Prostate gland (tissue), 2 donors: ENCODE measurements at regions not wholly inside any gene's neighbourhood (a gene's known extent, or its start where the extent isn't known, plus 50 kb on each side); places are given as distances from the start of the nearest gene placed in this dataset.

ENCODE experiments used
- DNase-seq: peaks from one replicate; pipeline ENCODE4 v3.0.0-alpha.2; 2019; ENCODE audit warnings: low spot score
- H3K27ac ChIP-seq, 2 donors: fragments of 200-600 bp; sonication (generic); 2 replicates each; pipeline ENCODE4 v1.5.1; 2017 to 2019
- H3K27me3 ChIP-seq: fragments of 200-600 bp; sonication (generic); replicated peaks from 2 replicates; pipeline ENCODE4 v1.5.1; 2019; ENCODE audit not compliant: insufficient read depth
- H3K36me3 ChIP-seq, 2 donors: fragments of 200-600 bp; sonication (generic); 1 replicate in 1 of 2; 2 replicates in 1 of 2; pipeline versions ENCODE4 v1.5.1 to v1.8.1; 2017 to 2019
- H3K4me1 ChIP-seq: fragments of 200-600 bp; sonication (generic); replicated peaks from 2 replicates; pipeline ENCODE4 v1.5.1; 2019
- H3K4me3 ChIP-seq, 2 donors: fragments of 200-600 bp; sonication (generic); 2 replicates each; pipeline ENCODE4 v1.5.1; 2017 to 2019
- H3K9me3 ChIP-seq: fragments of 200-600 bp; sonication (generic); 2 replicates; pipeline ENCODE4 v1.5.1; 2017
- CTCF ChIP-seq, 4 experiments: fragments of 200-600 bp in 2 of 4; fragments of 450-650 bp in 2 of 4; sonication (generic) in 2 of 4; IDR thresholded peaks; 1 replicate in 3 of 4; 2 replicates in 1 of 4; pipeline ENCODE4 v1.5.1; 2016 to 2019; ENCODE audit warnings: antibody characterized with exemption in 4 of 4, mild to moderate bottlenecking in 2 of 4, moderate library complexity in 2 of 4
- POLR2A ChIP-seq: fragments of 450-650 bp; IDR thresholded peaks from one replicate; pipeline ENCODE4 v1.6.1; 2016; ENCODE audit warnings: antibody characterized with exemption, mild to moderate bottlenecking
- POLR2AphosphoS5 ChIP-seq: sonication (generic); formaldehyde crosslinking; IDR thresholded peaks from one replicate; pipeline ENCODE4 v1.6.1; 2017; ENCODE audit warnings: antibody characterized with exemption
- whole genome bisulfite sequencing: methylation state at CpG from one replicate; pipeline ENCODE4 v1.1.5; 2018; 5-methylcytosine and 5-hydroxymethylcytosine counted together
- intact Hi-C: fragments of 100-400 bp; cut with DNase I; formaldehyde crosslinking; loops from one replicate; pipeline ENCODE4 v1.14.2; 2022

DNA sequence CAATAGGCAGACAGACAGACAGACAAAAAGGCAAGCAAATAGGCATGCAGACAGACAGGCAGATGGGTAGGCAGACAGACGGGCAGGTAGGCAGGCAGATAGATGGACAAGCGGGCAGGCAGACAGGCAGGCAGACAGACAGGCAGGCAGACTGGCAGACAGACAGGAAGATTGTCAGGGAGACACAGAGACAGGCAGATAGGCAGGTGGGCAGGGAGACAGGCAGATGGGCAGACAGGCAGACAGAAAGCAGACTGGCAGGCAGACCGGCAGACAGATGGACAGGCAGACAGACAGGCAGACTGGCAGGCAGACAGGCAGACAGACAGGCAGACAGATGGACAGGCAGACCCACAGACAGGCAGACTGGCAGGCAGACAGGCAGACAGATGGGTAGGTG lies 70.3 kb upstream of the MYL10 start:
- TF ChIP-seq CTCF (IDR thresholded peaks at IDR 0.05) (no peak), POLR2AphosphoS5 (no peak), POLR2A (no peak)
- 96% methylated on average over 3 of the region's 3 CpGs for WGBS
- no peaks in the 10 kb centered on the region for H3K36me3 ChIP-seq
- H3K4me3 ChIP-seq = no peak overlapping the region
- H3K4me1 ChIP-seq = no peaks in the 10 kb centered on the region
- intact Hi-C loops = no loop called here
- H3K27me3 ChIP-seq = peaks cover 7% of the 10 kb centered on the region
- no peaks in the 10 kb centered on the region for H3K9me3 ChIP-seq
- no peak for DNase-seq
- no peak overlapping the region for H3K27ac ChIP-seq

GRCh38 chr7:101699881-101700823 lies 71.1 kb upstream of the MYL10 start:
- Histone ChIP-seq H3K27ac (no peak overlapping the region), H3K27me3 (peaks cover 7% of the 10 kb centered on the region), H3K4me3 (no peak overlapping the region), H3K9me3 (no peaks in the 10 kb centered on the region), H3K36me3 (no peaks in the 10 kb centered on the region), H3K4me1 (no peaks in the 10 kb centered on the region)
- 41% methylated on average over 27 of the region's 28 CpGs for WGBS
- intact Hi-C loops = no loop called here
- DNase-seq = no peak
- TF ChIP-seq POLR2AphosphoS5 = no peak
- no peak for TF ChIP-seq CTCF (IDR thresholded peaks at IDR 0.05)
- TF ChIP-seq POLR2A = no peak

DNA sequence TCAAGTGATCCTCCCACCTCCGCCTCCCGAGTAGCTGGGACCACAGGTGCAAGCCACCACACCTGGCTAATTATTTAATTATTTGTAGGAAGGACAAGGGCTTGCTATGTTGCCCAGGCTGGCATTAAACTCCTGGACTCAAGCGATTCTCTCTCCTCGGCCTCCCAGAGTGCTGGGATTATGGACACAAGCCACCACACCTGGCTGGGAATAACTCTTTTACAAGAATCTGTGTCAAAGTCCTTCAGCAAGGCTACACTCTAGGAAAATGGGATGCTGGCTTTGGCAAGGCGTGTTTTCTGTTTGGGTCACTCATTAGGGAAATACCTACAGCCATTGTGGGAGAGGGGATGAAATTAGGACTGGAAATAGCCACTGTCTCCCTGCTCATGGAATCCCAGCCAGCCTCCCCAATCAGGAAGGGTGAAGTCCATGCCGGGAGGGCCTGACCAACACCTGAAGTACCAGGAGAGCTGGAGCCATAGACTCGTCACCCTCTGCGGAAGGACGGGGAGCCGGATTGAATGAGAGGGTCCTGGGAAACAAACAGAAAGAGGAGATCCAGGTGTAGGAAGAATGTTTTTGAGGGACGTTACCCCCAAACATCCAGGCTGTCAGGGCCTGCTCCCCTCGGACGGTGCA lies 72.2 kb upstream of the MYL10 start:
- Histone ChIP-seq H3K36me3 (no peaks in the 10 kb centered on the region), H3K4me1 (no peaks in the 10 kb centered on the region), H3K9me3 (no peaks in the 10 kb centered on the region), H3K4me3 (no peak overlapping the region), H3K27me3 (peaks cover 7% of the 10 kb centered on the region), H3K27ac (no peak overlapping the region)
- intact Hi-C loops = no loop called here
- WGBS = 87% methylated on average over 13 of the region's 13 CpGs
- TF ChIP-seq CTCF (IDR thresholded peaks at IDR 0.05) (no peak), POLR2AphosphoS5 (no peak), POLR2A (no peak)
- DNase-seq = no peak

DNA sequence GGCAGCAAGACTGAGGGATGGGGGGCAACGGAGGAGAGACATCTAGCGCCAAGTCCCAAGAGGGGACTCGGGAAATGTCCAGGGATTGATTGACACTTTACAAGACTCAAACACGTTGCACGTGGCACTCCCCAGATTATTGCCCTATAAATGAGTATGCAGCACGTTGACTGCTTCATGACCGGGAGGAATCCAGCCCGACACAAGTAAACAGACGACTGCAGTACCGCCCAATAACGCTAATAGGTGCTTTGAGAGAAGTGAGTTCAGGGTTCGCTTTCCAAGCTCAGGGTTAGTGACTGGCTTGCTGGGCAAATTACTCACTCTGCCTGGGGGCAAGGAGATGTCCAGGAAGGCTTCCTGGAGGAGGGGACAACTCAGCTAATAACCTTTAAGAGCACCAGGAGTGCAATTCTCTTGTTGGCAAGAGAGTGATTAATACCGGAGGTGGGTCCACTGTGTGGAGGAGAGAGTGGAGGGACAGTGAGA lies 73.3 kb upstream of the MYL10 start:
- WGBS = 24% methylated on average over 13 of the region's 13 CpGs
- Histone ChIP-seq H3K36me3 (no peaks in the 10 kb centered on the region), H3K9me3 (no peaks in the 10 kb centered on the region), H3K4me1 (no peaks in the 10 kb centered on the region), H3K27ac (no peak overlapping the region), H3K27me3 (peaks cover 7% of the 10 kb centered on the region), H3K4me3 (no peak overlapping the region)
- TF ChIP-seq POLR2A = no peak
- TF ChIP-seq CTCF (IDR thresholded peaks at IDR 0.05) = no peak
- TF ChIP-seq POLR2AphosphoS5 = peak; percentile 71
- DNase-seq = peak; percentile 49
- intact Hi-C loops = no loop called here
